SW 1271 (cell line): ENCODE measurements at regions not wholly inside any gene's neighbourhood (a gene's known extent, or its start where the extent isn't known, plus 50 kb on each side); places are given as distances from the start of the nearest gene placed in this dataset.

Experiments used
- DNase-seq, 2 experiments: peaks; one replicate each; lab custom pipeline; 2025; lab: John Stamatoyannopoulos, UW

GRCh38 chr14:78073028-78073427 is 97.1 kb upstream of the NRXN3 start:
- no peak for DNase-seq

- no peak for DNase-seq
Observed at GRCh38 chr14:78074561-78074960, 95.6 kb upstream of the NRXN3 start.

DNA sequence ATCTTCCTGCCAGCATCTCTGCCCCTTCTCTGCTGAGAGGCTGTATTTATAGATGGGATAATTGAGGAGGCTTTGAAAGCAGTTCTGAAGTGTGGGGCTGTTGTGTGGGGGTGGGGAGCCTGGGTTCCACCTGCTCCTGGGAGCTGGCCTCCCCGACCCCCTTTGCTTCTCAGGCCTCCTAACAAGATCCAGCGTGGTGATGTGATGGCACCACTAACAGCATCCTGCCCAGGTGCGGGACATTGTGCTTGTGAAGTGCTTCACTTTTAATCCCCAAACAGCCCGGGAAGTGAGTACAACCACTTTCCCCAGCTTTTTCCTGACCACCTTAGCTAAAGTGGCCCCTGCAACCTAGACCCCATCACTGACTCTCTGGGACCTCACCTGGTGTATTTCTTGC is 95.1 kb upstream of the NRXN3 start:
- no peak for DNase-seq

GRCh38 chr14:78075555-78076277 is 94.5 kb upstream of the NRXN3 start:
- no peak for DNase-seq

GRCh38 chr14:78081245-78081644 is 88.9 kb upstream of the NRXN3 start:
- no peak for DNase-seq

DNA sequence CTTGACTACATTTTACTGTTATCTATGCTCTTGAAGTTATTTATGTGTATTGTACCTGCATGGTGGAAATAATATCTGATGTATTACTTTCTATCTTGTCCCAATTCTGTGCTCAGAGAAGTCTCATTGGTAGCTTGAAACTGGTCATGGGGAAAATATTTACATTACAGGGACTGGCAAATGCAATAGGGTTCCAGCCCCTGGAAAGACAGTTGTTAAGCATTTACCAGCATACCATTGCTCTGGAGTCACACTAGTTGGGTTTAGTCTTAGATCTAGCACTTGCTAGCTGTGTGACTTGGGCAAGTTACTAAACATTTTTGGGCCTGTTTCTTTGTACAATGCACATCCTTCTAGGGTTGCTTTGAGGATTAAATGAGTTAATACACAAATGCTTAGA is 86.3 kb upstream of the NRXN3 start:
- no peak for DNase-seq

- no peak for DNase-seq
Observed at GRCh38 chr14:78086342-78086741, 83.8 kb upstream of the NRXN3 start.

- DNase-seq = no peak
Observed at GRCh38 chr14:78088916-78089315, 81.3 kb upstream of the NRXN3 start.

DNA sequence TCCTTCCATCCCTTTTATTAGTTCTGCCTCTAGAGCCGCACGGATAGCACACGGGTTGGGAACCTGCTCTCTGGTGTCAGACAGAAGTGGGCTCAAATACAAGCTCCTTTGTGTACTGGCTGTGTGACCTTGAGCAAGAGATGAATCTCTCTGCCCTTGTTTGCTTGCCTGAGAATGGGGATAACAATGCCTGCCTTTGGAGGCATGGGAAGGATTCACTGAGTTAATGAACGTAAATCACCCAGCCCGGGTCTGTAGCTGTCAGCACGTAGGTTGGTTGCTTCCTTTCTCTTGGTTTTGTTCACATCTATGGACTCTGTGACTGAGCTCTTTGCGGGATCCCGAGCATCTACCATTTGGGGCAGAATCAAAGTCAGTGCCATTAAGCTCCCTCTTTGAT is 79.3 kb upstream of the NRXN3 start:
- DNase-seq = no peak

- no peak for DNase-seq
Observed at GRCh38 chr14:78091361-78091760, 78.8 kb upstream of the NRXN3 start.

DNA sequence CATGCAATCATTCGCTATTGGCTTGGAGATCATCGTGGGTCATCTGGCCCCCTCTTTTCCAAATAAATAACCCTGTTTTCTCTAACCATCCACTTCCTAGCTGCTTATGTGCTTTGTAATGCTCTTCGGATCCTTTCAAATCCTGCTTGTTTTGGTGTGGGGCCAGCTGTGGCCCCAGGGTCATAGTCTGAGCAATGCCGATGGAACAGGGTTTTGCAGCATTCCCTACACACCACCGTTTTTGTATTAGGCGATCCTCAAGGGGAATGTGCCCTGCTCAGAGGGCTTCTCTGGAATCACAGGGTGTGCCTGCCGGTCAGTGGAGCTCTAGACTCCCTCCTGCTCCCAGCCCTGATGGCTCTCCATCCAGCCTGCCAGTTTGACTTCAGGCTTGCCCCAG is 78.1 kb upstream of the NRXN3 start:
- DNase-seq = no peak

GRCh38 chr14:78103271-78103670 is 66.9 kb upstream of the NRXN3 start:
- DNase-seq = no peak

DNA sequence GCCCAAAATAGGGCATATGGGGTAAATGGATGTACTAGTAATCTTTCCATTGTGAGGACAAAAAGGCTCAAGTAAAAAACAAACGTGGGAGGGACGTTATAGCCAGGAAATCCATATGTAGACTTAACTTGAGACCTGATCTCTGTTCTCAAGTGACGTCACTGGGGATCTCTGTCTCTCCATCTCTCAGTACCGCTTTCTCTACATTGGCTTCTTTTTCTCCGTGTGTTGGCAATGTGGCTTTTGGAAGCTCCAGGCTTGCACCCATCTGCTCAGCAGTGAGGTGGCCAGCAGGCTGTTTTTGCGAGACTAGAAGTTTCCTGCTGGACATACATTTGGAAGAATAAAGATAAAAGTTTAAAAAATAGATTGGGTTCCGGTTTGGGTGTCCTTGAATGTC is 66.0 kb upstream of the NRXN3 start:
- no peak for DNase-seq

- DNase-seq = no peak
Observed at GRCh38 chr14:78104655-78105054, 65.5 kb upstream of the NRXN3 start.

GRCh38 chr14:78106381-78106780 is 63.8 kb upstream of the NRXN3 start:
- DNase-seq = no peak

GRCh38 chr14:78107166-78107565 is 63.0 kb upstream of the NRXN3 start:
- no peak for DNase-seq

DNA sequence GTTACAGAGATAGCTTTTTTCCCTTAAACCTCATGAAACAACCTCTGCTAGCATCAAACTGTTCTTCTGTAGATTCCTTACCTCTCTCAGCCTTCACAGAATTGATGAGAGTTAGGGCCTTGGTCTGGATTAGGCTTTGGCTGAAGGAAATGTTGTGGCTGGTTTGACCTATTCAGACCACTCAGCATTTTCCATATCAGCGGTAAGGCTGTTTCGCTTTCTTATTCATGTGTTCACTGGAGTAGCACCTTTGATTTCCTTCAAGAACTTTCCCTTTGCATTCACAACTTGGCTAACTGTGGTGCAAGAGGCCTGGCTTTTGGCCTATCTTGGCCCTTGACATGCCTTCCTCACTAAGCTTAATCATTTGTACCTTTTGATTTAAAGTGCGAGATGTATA is 50.7 kb upstream of the NRXN3 start:
- no peak for DNase-seq
